KG1 (cell line): ENCODE measurements at regions not wholly inside any gene's neighbourhood (a gene's known extent, or its start where the extent isn't known, plus 50 kb on each side); places are given as distances from the start of the nearest gene placed in this dataset.
A peak's percentile ranks its signal among the peaks of the same experiment; 100 is the strongest.
"Not testable (repeated sequence)": the region's sequence is repeated elsewhere in the genome, so short reads cannot be mapped to it uniquely, and the experiment has no call there.

Experiments
- DNase-seq: peaks from one replicate; lab custom pipeline; 2025; lab: John Stamatoyannopoulos, UW

GRCh38 chr6:141492521-141493284 is 640.0 kb upstream of the GJE1 start:
- DNase-seq, result no peak

GRCh38 chr6:141491684-141492083 is 641.0 kb upstream of the GJE1 start:
- no peak for DNase-seq

GRCh38 chr6:141490982-141491381 is 641.7 kb upstream of the GJE1 start:
- no peak for DNase-seq

- no peak for DNase-seq
These were observed 644.2 kb upstream of the GJE1 start for GRCh38 chr6:141488488-141488887.

GRCh38 chr6:141486942-141487341 is 645.8 kb upstream of the GJE1 start:
- DNase-seq, result no peak

- DNase-seq, result peak; percentile 15
These were observed 648.0 kb upstream of the GJE1 start for GRCh38 chr6:141484711-141485110.

GRCh38 chr6:141483598-141484061 is 649.1 kb upstream of the GJE1 start:
- DNase-seq, result peak; percentile 56

GRCh38 chr6:141482796-141483597 is 649.7 kb upstream of the GJE1 start:
- no peak for DNase-seq

GRCh38 chr6:141475259-141475658 is 657.5 kb upstream of the GJE1 start:
- no peak for DNase-seq

- no peak for DNase-seq
These were observed 660.4 kb upstream of the GJE1 start for GRCh38 chr6:141472162-141472928.

- no peak for DNase-seq
These were observed 661.9 kb upstream of the GJE1 start for GRCh38 chr6:141470810-141471209.

- no peak for DNase-seq
These were observed 664.8 kb upstream of the GJE1 start for GRCh38 chr6:141467881-141468280.

GRCh38 chr6:141467041-141467440 is 665.7 kb upstream of the GJE1 start:
- no peak for DNase-seq

GRCh38 chr6:141464896-141465295 is 667.8 kb upstream of the GJE1 start:
- DNase-seq, result no peak

- no peak for DNase-seq
These were observed 668.2 kb upstream of the GJE1 start for GRCh38 chr6:141464490-141464889.

GRCh38 chr6:141463237-141463977 is 669.3 kb upstream of the GJE1 start:
- no peak for DNase-seq

GRCh38 chr6:141460743-141461484 is 671.8 kb upstream of the GJE1 start:
- no peak for DNase-seq

GRCh38 chr6:141460245-141460644 is 672.5 kb upstream of the GJE1 start:
- not testable (repeated sequence) for DNase-seq

- DNase-seq, result not testable (repeated sequence)
These were observed 674.7 kb upstream of the GJE1 start for GRCh38 chr6:141457984-141458383.

- DNase-seq, result no peak
These were observed 680.4 kb upstream of the GJE1 start for GRCh38 chr6:141452354-141452686.
